ENCODE measurements at regions not wholly inside any gene's neighbourhood (a gene's known extent, or its start where the extent isn't known, plus 50 kb on each side); places are given as distances from the start of the nearest gene placed in this dataset.

GRCh38 chr10:44847110-44847509 is 64.0 kb upstream of the TMEM72 start:
- TF ChIP-seq ESRRG (CRISPR knock-in tag; IDR thresholded peaks at IDR 0.05), result no peak
- no peak for TF ChIP-seq PATZ1 (CRISPR knock-in tag; IDR thresholded peaks at IDR 0.05; ENCODE audit: borderline replicate concordance)
- no peak for TF ChIP-seq RARB (CRISPR knock-in tag; IDR thresholded peaks at IDR 0.05)
- no peak for TF ChIP-seq ZFP30 (CRISPR knock-in tag; IDR thresholded peaks at IDR 0.05)

All from SK-N-SH treated with all-trans-retinoic acid at 6 μM for 48 hours (cell line).